Right atrium auricular region (tissue), 2 donors: ENCODE measurements at regions not wholly inside any gene's neighbourhood (a gene's known extent, or its start where the extent isn't known, plus 50 kb on each side); places are given as distances from the start of the nearest gene placed in this dataset.
"Not testable (repeated sequence)": the region's sequence is repeated elsewhere in the genome, so short reads cannot be mapped to it uniquely, and the experiment has no call there.

Source experiments
- DNase-seq: peaks from one replicate; pipeline ENCODE4 v3.0.0-alpha.2; 2019; ENCODE audit warnings: low spot score
- H3K27ac ChIP-seq, 2 donors: fragments of 200-600 bp; sonication (generic); 1 replicate in 1 of 2; 2 replicates in 1 of 2; pipeline ENCODE4 v1.5.1; 2016 to 2019
- H3K27me3 ChIP-seq, 2 donors: fragments of 200-600 bp; sonication (generic); one replicate each; pipeline versions ENCODE4 v1.5.1 to v1.6.0; 2017 to 2019
- H3K36me3 ChIP-seq: fragments of 200-600 bp; sonication (generic); one replicate; pipeline ENCODE4 v1.5.1; 2016
- H3K4me1 ChIP-seq, 2 donors: fragments of 200-600 bp; sonication (generic); one replicate each; pipeline versions ENCODE4 v1.5.1 to v1.6.0; 2017 to 2019
- H3K4me3 ChIP-seq, 2 donors: fragments of 200-600 bp; sonication (generic); 1 replicate in 1 of 2; 2 replicates in 1 of 2; pipeline ENCODE4 v1.5.1; 2017 to 2019; ENCODE audit warnings: mild to moderate bottlenecking in 1 of 2, moderate library complexity in 1 of 2
- H3K9me3 ChIP-seq, 2 donors: fragments of 200-600 bp; sonication (generic); one replicate each; pipeline ENCODE4 v1.5.1; 2019
- TF ChIP-seq, protein P1 (sequence below), 2 donors: fragments of 200-600 bp; sonication (generic); IDR thresholded peaks; one replicate each; pipeline ENCODE4 v1.5.1; 2019; ENCODE audit warnings: antibody characterized with exemption in 2 of 2

- no peaks in the 10 kb centered on the region for H3K9me3 ChIP-seq
- H3K27me3 ChIP-seq: no peaks in the 10 kb centered on the region
- no peaks in the 10 kb centered on the region for H3K36me3 ChIP-seq
- no peak overlapping the region for H3K27ac ChIP-seq
- no peaks in the 10 kb centered on the region for H3K4me1 ChIP-seq
- TF ChIP-seq, protein P1, sequence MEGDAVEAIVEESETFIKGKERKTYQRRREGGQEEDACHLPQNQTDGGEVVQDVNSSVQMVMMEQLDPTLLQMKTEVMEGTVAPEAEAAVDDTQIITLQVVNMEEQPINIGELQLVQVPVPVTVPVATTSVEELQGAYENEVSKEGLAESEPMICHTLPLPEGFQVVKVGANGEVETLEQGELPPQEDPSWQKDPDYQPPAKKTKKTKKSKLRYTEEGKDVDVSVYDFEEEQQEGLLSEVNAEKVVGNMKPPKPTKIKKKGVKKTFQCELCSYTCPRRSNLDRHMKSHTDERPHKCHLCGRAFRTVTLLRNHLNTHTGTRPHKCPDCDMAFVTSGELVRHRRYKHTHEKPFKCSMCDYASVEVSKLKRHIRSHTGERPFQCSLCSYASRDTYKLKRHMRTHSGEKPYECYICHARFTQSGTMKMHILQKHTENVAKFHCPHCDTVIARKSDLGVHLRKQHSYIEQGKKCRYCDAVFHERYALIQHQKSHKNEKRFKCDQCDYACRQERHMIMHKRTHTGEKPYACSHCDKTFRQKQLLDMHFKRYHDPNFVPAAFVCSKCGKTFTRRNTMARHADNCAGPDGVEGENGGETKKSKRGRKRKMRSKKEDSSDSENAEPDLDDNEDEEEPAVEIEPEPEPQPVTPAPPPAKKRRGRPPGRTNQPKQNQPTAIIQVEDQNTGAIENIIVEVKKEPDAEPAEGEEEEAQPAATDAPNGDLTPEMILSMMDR (IDR thresholded peaks at IDR 0.05): no peak
- H3K4me3 ChIP-seq: no peak overlapping the region
- DNase-seq: no peak
Measured at GRCh38 chr16:64278196-64278595, 843.7 kb downstream of the CDH11 start.

GRCh38 chr16:64276646-64277045 lies 845.2 kb downstream of the CDH11 start:
- Histone ChIP-seq H3K36me3 (no peaks in the 10 kb centered on the region), H3K27ac (no peak overlapping the region), H3K27me3 (no peaks in the 10 kb centered on the region), H3K4me3 (no peak overlapping the region), H3K4me1 (no peaks in the 10 kb centered on the region), H3K9me3 (no peaks in the 10 kb centered on the region)
- no peak for DNase-seq
- TF ChIP-seq, protein P1 (IDR thresholded peaks at IDR 0.05): no peak

DNA sequence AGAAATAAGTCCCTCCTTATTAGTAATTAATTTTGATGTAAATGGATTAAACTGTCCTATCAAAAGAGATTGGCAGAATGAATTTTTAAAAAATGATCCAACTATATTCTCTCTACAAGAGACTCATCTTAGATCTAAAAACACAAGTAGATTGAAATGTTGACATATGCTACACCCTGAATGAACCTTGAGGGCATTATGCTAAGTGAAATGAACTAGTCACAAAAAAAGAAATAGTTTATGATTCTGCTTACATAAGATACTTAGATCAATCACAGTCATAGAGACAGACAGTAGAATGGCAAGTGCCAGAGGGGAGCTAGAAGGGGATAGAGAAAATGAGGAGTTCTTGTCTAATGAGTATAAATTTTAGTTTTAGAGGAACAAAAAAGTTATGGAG lies 849.8 kb downstream of the CDH11 start:
- H3K27ac ChIP-seq: no peak overlapping the region
- TF ChIP-seq, protein P1 (IDR thresholded peaks at IDR 0.05): no peak
- no peak for DNase-seq
- no peaks in the 10 kb centered on the region for H3K36me3 ChIP-seq
- H3K4me1 ChIP-seq: no peaks in the 10 kb centered on the region
- H3K4me3 ChIP-seq: no peak overlapping the region
- H3K27me3 ChIP-seq: no peaks in the 10 kb centered on the region
- no peaks in the 10 kb centered on the region for H3K9me3 ChIP-seq

- no peak overlapping the region for H3K4me3 ChIP-seq
Measured at GRCh38 chr16:64269756-64270155, 852.1 kb downstream of the CDH11 start.

DNA sequence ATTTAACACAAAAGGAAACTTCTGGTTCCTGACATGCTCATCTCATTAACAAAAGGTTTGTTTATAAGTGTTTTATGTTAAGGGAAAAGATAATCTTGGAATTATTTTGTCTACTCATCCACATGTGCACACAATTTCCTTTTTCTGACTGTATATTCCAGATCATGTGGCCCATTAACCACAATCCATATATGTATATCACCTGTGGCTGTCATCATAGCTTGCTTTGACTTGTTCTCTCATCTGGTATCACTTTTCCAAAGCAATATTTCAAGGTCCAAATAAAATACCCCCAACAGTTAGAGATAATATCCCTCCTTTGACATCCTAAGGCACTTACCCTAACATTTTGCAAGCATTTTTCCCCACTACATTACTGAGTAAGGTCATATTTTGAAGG lies 856.1 kb downstream of the CDH11 start:
- Histone ChIP-seq H3K4me1 (no peaks in the 10 kb centered on the region), H3K27ac (no peak overlapping the region), H3K36me3 (no peaks in the 10 kb centered on the region), H3K27me3 (no peaks in the 10 kb centered on the region), H3K9me3 (no peaks in the 10 kb centered on the region), H3K4me3 (no peak overlapping the region)
- no peak for DNase-seq
- TF ChIP-seq, protein P1 (IDR thresholded peaks at IDR 0.05): no peak

More at GRCh38 chr16:64269756-64270155, 852.1 kb downstream of the CDH11 start:
- no peaks in the 10 kb centered on the region for H3K27me3 ChIP-seq
- DNase-seq: no peak
- H3K9me3 ChIP-seq: no peaks in the 10 kb centered on the region
- no peak overlapping the region for H3K27ac ChIP-seq
- TF ChIP-seq, protein P1 (IDR thresholded peaks at IDR 0.05): no peak
- H3K4me1 ChIP-seq: no peaks in the 10 kb centered on the region
- H3K36me3 ChIP-seq: no peaks in the 10 kb centered on the region

DNA sequence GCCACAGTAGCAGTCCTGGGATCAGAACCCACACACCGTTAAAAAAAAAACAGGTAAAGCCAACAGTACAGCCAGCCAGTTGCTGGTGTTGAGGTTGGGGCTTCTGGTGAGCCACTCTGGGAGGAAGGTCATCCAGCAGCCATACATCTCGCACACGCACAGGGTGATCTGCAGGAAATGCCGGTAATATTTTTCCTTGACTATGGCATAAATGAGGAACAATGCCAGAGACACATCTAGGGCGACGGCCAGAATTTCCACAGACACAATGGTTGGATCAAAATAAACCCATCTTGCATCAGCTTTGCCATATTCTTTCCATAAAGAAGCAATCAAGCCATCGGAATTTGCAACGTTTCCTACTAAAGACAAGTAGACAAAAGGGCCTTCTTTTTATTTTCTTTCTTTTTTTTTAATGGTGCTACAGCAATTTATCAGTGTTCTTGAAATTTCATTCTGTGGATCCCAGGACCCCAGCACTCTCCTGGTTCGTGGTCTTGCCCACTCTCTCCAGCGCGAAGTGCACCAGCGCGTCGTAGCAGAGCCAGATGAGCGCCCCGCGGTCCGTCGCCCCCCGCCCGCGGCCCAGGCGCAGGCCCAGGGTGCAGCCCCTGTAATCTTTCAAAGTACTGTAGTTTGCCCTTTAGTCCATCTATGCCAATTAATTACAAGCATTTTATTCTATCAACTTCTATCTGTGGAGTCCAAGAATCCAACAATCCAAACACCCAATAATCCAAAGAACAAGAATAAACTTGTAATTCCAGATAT lies 861.0 kb downstream of the CDH11 start:
- DNase-seq, H3K4me1 ChIP-seq, H3K4me3 ChIP-seq, H3K9me3 ChIP-seq, H3K27me3 ChIP-seq, H3K36me3 ChIP-seq, H3K27ac ChIP-seq: not testable (repeated sequence)
